ENCODE measurements at regions not wholly inside any gene's neighbourhood (a gene's known extent, or its start where the extent isn't known, plus 50 kb on each side); places are given as distances from the start of the nearest gene placed in this dataset.

GRCh38 chr3:40766396-40766795 lies 241.6 kb downstream of the ZNF621 start:
- no peaks in the 10 kb centered on the region for H3K4me1 ChIP-seq (ENCODE audit: insufficient read depth, low read length)
- no peak overlapping the region for H4K5ac ChIP-seq (ENCODE audit: insufficient read length, low read depth, low read length)
- H3K9ac ChIP-seq (ENCODE audit: extremely low read depth, insufficient read length, low read length), result no peak overlapping the region
- no peak overlapping the region for H4K91ac ChIP-seq (ENCODE audit: insufficient read length, low read depth, low read length)
- H2AK5ac ChIP-seq (ENCODE audit: insufficient read length, low read length), result no peak overlapping the region
- no peaks in the 10 kb centered on the region for H3K4me1 Mint-ChIP-seq
- peaks cover 4 to 12% of the 10 kb centered on the region in 2 experiments; a peak in 3 of 5 replicates for H3K9me3 Mint-ChIP-seq
- no peaks in the 10 kb centered on the region for H4K20me1 ChIP-seq (ENCODE audit: control insufficient read depth, insufficient read depth, insufficient read length)
- H3K14ac ChIP-seq (ENCODE audit: insufficient read depth, low read length), result no peak overlapping the region
- H3K4me2 ChIP-seq (ENCODE audit: insufficient read depth, insufficient read length, low read length), result no peak overlapping the region
- H3K23ac ChIP-seq (ENCODE audit: insufficient read length, low read depth, low read length), result no peak overlapping the region
- H2AFZ ChIP-seq (ENCODE audit: low read length), result no peak overlapping the region
- H2BK15ac ChIP-seq (ENCODE audit: low read depth, low read length), result no peak overlapping the region
- H2BK5ac ChIP-seq (ENCODE audit: insufficient read length, low read length), result no peak overlapping the region
- no peak overlapping the region for H3K4me3 Mint-ChIP-seq
- H3K79me1 ChIP-seq (ENCODE audit: insufficient read depth, low read depth, low read length, poor library complexity, severe bottlenecking), result no peaks in the 10 kb centered on the region
- no peak overlapping the region for H3K27ac Mint-ChIP-seq
- no peaks in the 10 kb centered on the region for H3K23me2 ChIP-seq (ENCODE audit: insufficient read length, low read depth, low read length, poor library complexity, severe bottlenecking)
- H3K4ac ChIP-seq (ENCODE audit: low read depth, low read length), result no peak overlapping the region
- H3K9me3 ChIP-seq (ENCODE audit: control insufficient read depth, low read depth, low read length), result no peaks in the 10 kb centered on the region
- peak; percentile 5 for DNase-seq
- H3K27ac ChIP-seq (ENCODE audit: insufficient read length, low read depth, low read length), result no peak overlapping the region
- H4K8ac ChIP-seq (replicated peaks; ENCODE audit: insufficient read length, low read depth, low read length), result no peak overlapping the region
- H3K79me2 ChIP-seq (ENCODE audit: insufficient read depth, low read length), result no peaks in the 10 kb centered on the region
- no peak overlapping the region for H2BK20ac ChIP-seq (ENCODE audit: low read depth, low read length, poor library complexity, severe bottlenecking)
- no CpG with 5 or more reads among the region's 2 CpGs for WGBS (ENCODE audit: extremely low coverage, insufficient read length, low lambda C conversion rate)
- H2BK12ac ChIP-seq (ENCODE audit: insufficient read length, low read depth, low read length), result no peak overlapping the region
- no peak for TF ChIP-seq CTCF (conservative IDR thresholded peaks at IDR 0.05)
- no peak overlapping the region for H2BK120ac ChIP-seq (ENCODE audit: low read depth, low read length, poor library complexity, severe bottlenecking)
- no peak overlapping the region for H3K56ac ChIP-seq (ENCODE audit: insufficient read length, low read depth, low read length)
- H3K36me3 Mint-ChIP-seq (ENCODE audit: insufficient read depth in 1 of 3, low read depth in 3 of 3), result peaks cover 0 to 4% (median 0%) of the 10 kb centered on the region in 3 experiments; a peak in 1 of 7 replicates
- H3K27me3 ChIP-seq (ENCODE audit: insufficient read depth, low read length), result no peaks in the 10 kb centered on the region
- no peak overlapping the region for H3K18ac ChIP-seq (ENCODE audit: insufficient read length, low read depth, low read length)
- no peak overlapping the region for H3T11ph ChIP-seq (ENCODE audit: low read length)
- H3K27me3 Mint-ChIP-seq (ENCODE audit: low read depth), result peaks cover under 1% of the 10 kb centered on the region; the same call in 1 of the 2 replicates

Measured in H9 (cell line).